Breast epithelium (tissue), 4 donors: ENCODE measurements at regions not wholly inside any gene's neighbourhood (a gene's known extent, or its start where the extent isn't known, plus 50 kb on each side); places are given as distances from the start of the nearest gene placed in this dataset.
A peak's percentile ranks its signal among the peaks of the same experiment; 100 is the strongest.

ENCODE experiments used
- DNase-seq, 2 donors: peaks; one replicate each; pipeline ENCODE4 v3.0.0-alpha.2; 2019; ENCODE audit warnings: low spot score in 2 of 2
- H3K27ac ChIP-seq, 2 donors: fragments of 200-600 bp; sonication (generic) in 1 of 2; one replicate each; pipeline ENCODE4 v1.5.1; 2016 to 2019; ENCODE audit warnings: mild to moderate bottlenecking in 1 of 2
- H3K27me3 ChIP-seq, 2 donors: fragments of 200-600 bp; sonication (generic) in 1 of 2; one replicate each; pipeline versions ENCODE4 v1.5.1 to v1.6.0; 2017 to 2019; ENCODE audit warnings: control low read depth in 1 of 2, mild to moderate bottlenecking in 1 of 2
- H3K36me3 ChIP-seq: fragments of 200-600 bp; one replicate; pipeline ENCODE4 v1.5.1; 2019
- H3K4me1 ChIP-seq, 2 donors: fragments of 200-600 bp; sonication (generic); one replicate each; pipeline ENCODE4 v1.5.1; 2016 to 2019; ENCODE audit warnings: control low read depth in 1 of 2
- H3K4me3 ChIP-seq, 3 donors: fragments of 200-600 bp; sonication (generic); 1 replicate in 2 of 3; 2 replicates in 1 of 3; pipeline ENCODE4 v1.5.1; 2016 to 2019; ENCODE audit warnings: mild to moderate bottlenecking in 3 of 3, moderate library complexity in 2 of 3
- H3K9me3 ChIP-seq, 2 donors: fragments of 200-600 bp; sonication (generic) in 1 of 2; one replicate each; pipeline ENCODE4 v1.5.1; 2016 to 2019; ENCODE audit warnings: control low read depth in 1 of 2
- POLR2A ChIP-seq: fragments of 450-650 bp; IDR thresholded peaks from one replicate; pipeline ENCODE4 v1.6.1; 2016; ENCODE audit warnings: antibody characterized with exemption, mild to moderate bottlenecking, moderate library complexity
- POLR2AphosphoS5 ChIP-seq, 3 donors: sonication (generic); formaldehyde crosslinking; IDR thresholded peaks; one replicate each; pipeline ENCODE4 v1.6.1; 2017; ENCODE audit warnings: antibody characterized with exemption in 3 of 3
- intact Hi-C: fragments of 100-400 bp; cut with DNase I; formaldehyde crosslinking; loops from one replicate; pipeline ENCODE4 v1.15.1; 2023; ENCODE audit warnings: low total_unique reads
- TF ChIP-seq, protein P1 (sequence below), 3 donors: fragments of 450-650 bp; IDR thresholded peaks; one replicate each; pipeline ENCODE4 v1.5.1; 2016 to 2017; ENCODE audit warnings: antibody characterized with exemption in 3 of 3, mild to moderate bottlenecking in 3 of 3, moderate library complexity in 3 of 3

DNA sequence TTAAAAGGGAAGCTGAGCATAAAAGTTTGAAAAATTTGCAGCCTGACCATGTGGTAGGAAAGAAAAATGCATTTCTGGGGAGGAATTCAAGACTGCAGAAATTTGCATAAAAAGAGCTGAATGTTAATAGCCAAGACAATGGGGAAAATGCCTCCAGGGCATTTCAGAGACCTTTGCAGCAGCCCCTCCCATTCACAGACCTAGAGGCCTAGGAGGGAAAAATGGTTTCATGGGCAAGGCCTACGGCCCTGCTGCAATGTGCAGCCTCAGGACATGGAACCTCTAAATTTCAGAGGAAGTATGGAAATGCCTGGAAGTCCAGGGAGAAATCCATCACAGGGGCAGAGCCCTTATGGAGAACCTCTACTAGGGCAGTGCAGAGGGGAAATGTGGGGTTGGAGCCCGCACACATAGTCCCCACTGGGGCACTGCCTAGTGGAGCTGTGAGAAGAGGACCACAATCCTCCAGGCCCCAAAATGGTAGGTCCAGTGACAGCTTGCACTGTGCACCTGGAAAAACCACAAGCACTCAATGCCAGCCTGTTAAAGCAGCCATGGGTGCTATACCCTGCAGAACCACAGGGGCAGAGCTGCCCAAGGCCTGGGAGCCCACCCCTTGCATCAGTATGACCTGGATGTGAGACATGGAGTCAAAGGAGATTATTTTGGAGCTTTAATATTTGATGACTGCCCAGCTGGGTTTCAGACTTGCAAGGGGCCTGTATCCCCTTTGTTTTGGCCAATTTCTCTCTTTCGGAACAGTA lies 243.8 kb downstream of the DNAJB9 start:
- Histone ChIP-seq H3K36me3 (no peaks in the 10 kb centered on the region), H3K27me3 (no peaks in the 10 kb centered on the region), H3K27ac (no peak overlapping the region), H3K4me1 (no peaks in the 10 kb centered on the region), H3K4me3 (no peak overlapping the region), H3K9me3 (no peaks in the 10 kb centered on the region)
- TF ChIP-seq POLR2A (no peak), POLR2AphosphoS5 (IDR thresholded peaks at IDR 0.05) (no peak)
- TF ChIP-seq, protein P1, sequence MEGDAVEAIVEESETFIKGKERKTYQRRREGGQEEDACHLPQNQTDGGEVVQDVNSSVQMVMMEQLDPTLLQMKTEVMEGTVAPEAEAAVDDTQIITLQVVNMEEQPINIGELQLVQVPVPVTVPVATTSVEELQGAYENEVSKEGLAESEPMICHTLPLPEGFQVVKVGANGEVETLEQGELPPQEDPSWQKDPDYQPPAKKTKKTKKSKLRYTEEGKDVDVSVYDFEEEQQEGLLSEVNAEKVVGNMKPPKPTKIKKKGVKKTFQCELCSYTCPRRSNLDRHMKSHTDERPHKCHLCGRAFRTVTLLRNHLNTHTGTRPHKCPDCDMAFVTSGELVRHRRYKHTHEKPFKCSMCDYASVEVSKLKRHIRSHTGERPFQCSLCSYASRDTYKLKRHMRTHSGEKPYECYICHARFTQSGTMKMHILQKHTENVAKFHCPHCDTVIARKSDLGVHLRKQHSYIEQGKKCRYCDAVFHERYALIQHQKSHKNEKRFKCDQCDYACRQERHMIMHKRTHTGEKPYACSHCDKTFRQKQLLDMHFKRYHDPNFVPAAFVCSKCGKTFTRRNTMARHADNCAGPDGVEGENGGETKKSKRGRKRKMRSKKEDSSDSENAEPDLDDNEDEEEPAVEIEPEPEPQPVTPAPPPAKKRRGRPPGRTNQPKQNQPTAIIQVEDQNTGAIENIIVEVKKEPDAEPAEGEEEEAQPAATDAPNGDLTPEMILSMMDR (IDR thresholded peaks at IDR 0.05), result no peak
- no peak for DNase-seq
- intact Hi-C loops, result no loop called here

DNA sequence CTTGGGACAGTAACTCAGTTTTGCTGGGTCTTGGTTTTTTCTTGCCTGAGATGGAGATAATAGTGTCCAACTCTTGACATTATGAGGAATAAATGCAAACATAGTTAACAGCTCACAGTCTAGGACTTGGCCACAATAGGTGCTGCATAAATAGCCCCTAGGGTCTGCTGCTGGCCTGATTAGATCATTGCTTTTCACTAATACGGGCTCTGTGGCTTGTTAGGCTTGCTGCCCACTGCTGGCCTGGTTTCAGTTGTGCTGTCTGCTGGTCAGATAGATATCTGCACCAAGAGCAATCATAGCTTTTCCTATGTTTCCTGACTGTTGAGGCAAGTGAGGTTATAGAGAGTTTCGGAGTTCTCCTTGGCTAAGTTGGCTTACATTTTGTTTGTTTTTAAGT lies 246.1 kb downstream of the DNAJB9 start:
- TF ChIP-seq POLR2AphosphoS5 (IDR thresholded peaks at IDR 0.05), result no peak
- TF ChIP-seq POLR2A, result no peak
- TF ChIP-seq, protein P1 (IDR thresholded peaks at IDR 0.05), result no peak
- Histone ChIP-seq H3K36me3 (no peaks in the 10 kb centered on the region), H3K9me3 (no peaks in the 10 kb centered on the region), H3K27me3 (no peaks in the 10 kb centered on the region), H3K4me1 (no peaks in the 10 kb centered on the region), H3K27ac (no peak overlapping the region), H3K4me3 (no peak overlapping the region)
- intact Hi-C loops, result no loop called here
- DNase-seq, result peak in 1 of 2 donors; percentile 54

DNA sequence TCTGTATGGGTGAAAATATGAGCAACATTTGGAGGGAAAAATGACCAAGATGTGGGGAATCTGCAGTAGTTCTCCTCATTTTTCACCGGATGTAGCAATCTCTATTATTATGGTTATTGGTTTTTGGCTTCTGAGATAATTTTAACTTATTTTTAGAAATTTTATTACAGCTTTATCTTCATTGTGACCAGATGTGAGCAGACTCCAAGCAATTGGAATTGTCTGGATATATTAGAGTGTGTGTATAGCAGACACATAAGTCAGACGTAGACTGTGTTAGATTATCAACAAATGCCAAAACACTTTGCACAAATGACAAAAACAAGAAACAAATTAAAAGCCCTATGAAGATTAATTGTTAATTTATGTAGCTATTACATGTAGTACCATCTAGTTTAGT lies 249.1 kb downstream of the DNAJB9 start:
- TF ChIP-seq POLR2A, result no peak
- TF ChIP-seq POLR2AphosphoS5 (IDR thresholded peaks at IDR 0.05), result no peak
- TF ChIP-seq, protein P1 (IDR thresholded peaks at IDR 0.05), result no peak
- intact Hi-C loops, result loop anchor here (1.0 kb wide), 1 partner anchor 11 kb away; no protein-coding TSS in a partner anchor
- H3K4me1 ChIP-seq, result no peaks in the 10 kb centered on the region
- no peaks in the 10 kb centered on the region for H3K27me3 ChIP-seq
- H3K27ac ChIP-seq, result no peak overlapping the region
- H3K9me3 ChIP-seq, result no peaks in the 10 kb centered on the region
- no peaks in the 10 kb centered on the region for H3K36me3 ChIP-seq
- H3K4me3 ChIP-seq, result no peak overlapping the region
- DNase-seq, result no peak

DNA sequence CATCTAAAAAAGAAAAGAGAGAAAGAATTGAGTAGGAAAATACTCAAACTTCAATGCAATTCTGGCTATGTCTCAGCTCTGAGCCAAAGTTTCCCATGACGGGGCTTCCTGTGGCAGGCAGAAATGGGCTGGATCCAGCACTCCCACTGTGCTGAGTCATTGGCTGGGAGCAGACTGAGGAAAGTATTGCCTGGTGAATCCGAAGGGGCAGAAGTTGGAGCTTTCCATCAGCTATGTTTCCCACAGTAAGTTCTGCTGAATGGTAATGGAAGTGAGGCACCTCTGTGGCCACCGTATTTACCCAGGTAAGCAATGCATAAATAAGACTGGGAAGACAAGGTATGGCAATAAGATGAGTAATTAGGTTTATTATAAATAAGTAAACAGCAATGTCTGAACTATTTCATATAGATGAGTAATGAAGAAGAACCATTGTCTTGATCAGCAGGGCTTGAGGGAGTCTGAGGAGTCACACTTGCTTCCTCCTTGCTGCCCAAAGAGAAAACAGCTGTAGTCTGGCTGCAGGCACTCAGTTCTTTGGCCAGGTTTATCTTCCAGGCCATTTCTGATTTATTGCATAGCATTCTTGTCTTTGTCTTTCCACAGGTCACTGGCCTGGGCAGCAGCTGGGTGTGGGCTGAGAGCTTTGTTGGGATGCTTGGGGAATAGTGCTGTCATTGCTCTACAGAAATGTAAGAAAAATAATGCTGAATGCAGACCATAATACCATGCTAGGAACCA lies 255.3 kb downstream of the DNAJB9 start:
- no peaks in the 10 kb centered on the region for H3K27me3 ChIP-seq
- H3K27ac ChIP-seq, result no peak overlapping the region
- intact Hi-C loops, result no loop called here
- H3K36me3 ChIP-seq, result no peaks in the 10 kb centered on the region
- no peaks in the 10 kb centered on the region for H3K9me3 ChIP-seq
- no peaks in the 10 kb centered on the region for H3K4me1 ChIP-seq
- no peak for DNase-seq
- TF ChIP-seq POLR2A, result no peak
- TF ChIP-seq, protein P1 (IDR thresholded peaks at IDR 0.05), result no peak
- TF ChIP-seq POLR2AphosphoS5 (IDR thresholded peaks at IDR 0.05), result no peak
- no peak overlapping the region for H3K4me3 ChIP-seq

DNA sequence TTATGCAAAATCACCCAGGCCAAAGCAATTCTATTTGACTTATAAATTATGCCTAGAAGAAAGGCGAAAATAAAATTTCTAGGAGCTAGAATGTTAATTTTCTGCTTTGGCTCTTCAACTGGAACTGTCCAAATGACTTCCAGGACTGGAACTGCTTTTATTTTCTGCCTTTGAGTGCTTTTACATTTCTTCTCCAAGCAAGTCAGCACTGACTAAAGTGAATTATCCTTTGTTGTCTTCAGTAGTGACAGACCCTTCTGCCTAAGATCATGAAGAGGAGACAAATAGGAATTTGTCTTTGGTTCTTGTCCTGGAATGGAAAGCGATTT lies 255.9 kb downstream of the DNAJB9 start:
- no peaks in the 10 kb centered on the region for H3K4me1 ChIP-seq
- intact Hi-C loops, result no loop called here
- H3K4me3 ChIP-seq, result no peak overlapping the region
- no peak for DNase-seq
- no peak overlapping the region for H3K27ac ChIP-seq
- TF ChIP-seq POLR2A, result no peak
- no peak for TF ChIP-seq POLR2AphosphoS5 (IDR thresholded peaks at IDR 0.05)
- TF ChIP-seq, protein P1 (IDR thresholded peaks at IDR 0.05), result no peak
- no peaks in the 10 kb centered on the region for H3K36me3 ChIP-seq
- H3K9me3 ChIP-seq, result no peaks in the 10 kb centered on the region
- H3K27me3 ChIP-seq, result no peaks in the 10 kb centered on the region
